SK-N-SH (cell line): ENCODE measurements at regions not wholly inside any gene's neighbourhood (a gene's known extent, or its start where the extent isn't known, plus 50 kb on each side); places are given as distances from the start of the nearest gene placed in this dataset.
"Not testable (repeated sequence)": the region's sequence is repeated elsewhere in the genome, so short reads cannot be mapped to it uniquely, and the experiment has no call there.

Experiments used
- CTCF ChIP-seq: fragments of 200-600 bp; sonication (generic); IDR thresholded peaks from 2 replicates; pipeline ENCODE4 v1.6.1; 2017; ENCODE audit warnings: antibody characterized with exemption, mild to moderate bottlenecking, moderate library complexity
- EZH2phosphoT487 ChIP-seq: fragments of 200-600 bp; sonication (generic); IDR thresholded peaks from 2 replicates; pipeline ENCODE4 v1.6.1; 2017; ENCODE audit warnings: low read depth, mixed run types, mild to moderate bottlenecking, antibody characterized with exemption, moderate library complexity, borderline replicate concordance
- FOXJ3 ChIP-seq: sonication (generic); formaldehyde crosslinking; IDR thresholded peaks from 2 replicates; pipeline ENCODE4 v1.5.1; 2020; ENCODE audit warnings: mild to moderate bottlenecking, missing genetic modification reagents
- JUND ChIP-seq: IDR thresholded peaks from 2 replicates; pipeline ENCODE4 v1.4.0; 2012
- MAX ChIP-seq: IDR thresholded peaks from 2 replicates; pipeline ENCODE4 v1.4.0; 2012; ENCODE audit warnings: low read depth
- NFIC ChIP-seq: IDR thresholded peaks from 2 replicates; pipeline ENCODE4 v1.4.0; 2012; ENCODE audit warnings: borderline replicate concordance
- RAD21 ChIP-seq: IDR thresholded peaks from 2 replicates; pipeline ENCODE4 v1.6.1; 2012; ENCODE audit warnings: mild to moderate bottlenecking, low read length
- SIN3A ChIP-seq: IDR thresholded peaks from 2 replicates; pipeline ENCODE4 v1.6.1; 2012; ENCODE audit warnings: low read depth, mild to moderate bottlenecking, low read length, moderate library complexity, borderline replicate concordance
- SMC3 ChIP-seq: IDR thresholded peaks from 2 replicates; pipeline ENCODE4 v1.6.1; 2012; ENCODE audit warnings: low read depth, low read length, improper control_type of control experiment
- TAF1 ChIP-seq: IDR thresholded peaks from 2 replicates; pipeline ENCODE4 v1.6.1; 2012; ENCODE audit warnings: low read depth, mild to moderate bottlenecking, low read length, moderate library complexity, borderline replicate concordance
- YY1 ChIP-seq: IDR thresholded peaks from 2 replicates; pipeline ENCODE4 v1.4.0; 2012; ENCODE audit warnings: low read depth, mild to moderate bottlenecking
- TF ChIP-seq, protein P1 (sequence below): fragments of 150-350 bp; IDR thresholded peaks from 2 replicates; pipeline ENCODE4 v1.6.1; 2016; ENCODE audit warnings: mild to moderate bottlenecking, low read depth, low read length
- TF ChIP-seq, protein P2 (sequence below): IDR thresholded peaks from 2 replicates; pipeline ENCODE4 v1.6.1; 2012; ENCODE audit warnings: mild to moderate bottlenecking, low read depth, low read length, moderate library complexity

- not testable (repeated sequence) for TF ChIP-seq TAF1; EZH2phosphoT487; CTCF; RAD21; JUND; SIN3A; FOXJ3 (CRISPR knock-in tag); YY1; MAX; NFIC; SMC3
- TF ChIP-seq, protein P1, sequence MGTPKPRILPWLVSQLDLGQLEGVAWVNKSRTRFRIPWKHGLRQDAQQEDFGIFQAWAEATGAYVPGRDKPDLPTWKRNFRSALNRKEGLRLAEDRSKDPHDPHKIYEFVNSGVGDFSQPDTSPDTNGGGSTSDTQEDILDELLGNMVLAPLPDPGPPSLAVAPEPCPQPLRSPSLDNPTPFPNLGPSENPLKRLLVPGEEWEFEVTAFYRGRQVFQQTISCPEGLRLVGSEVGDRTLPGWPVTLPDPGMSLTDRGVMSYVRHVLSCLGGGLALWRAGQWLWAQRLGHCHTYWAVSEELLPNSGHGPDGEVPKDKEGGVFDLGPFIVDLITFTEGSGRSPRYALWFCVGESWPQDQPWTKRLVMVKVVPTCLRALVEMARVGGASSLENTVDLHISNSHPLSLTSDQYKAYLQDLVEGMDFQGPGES: not testable (repeated sequence)
- TF ChIP-seq, protein P2, sequence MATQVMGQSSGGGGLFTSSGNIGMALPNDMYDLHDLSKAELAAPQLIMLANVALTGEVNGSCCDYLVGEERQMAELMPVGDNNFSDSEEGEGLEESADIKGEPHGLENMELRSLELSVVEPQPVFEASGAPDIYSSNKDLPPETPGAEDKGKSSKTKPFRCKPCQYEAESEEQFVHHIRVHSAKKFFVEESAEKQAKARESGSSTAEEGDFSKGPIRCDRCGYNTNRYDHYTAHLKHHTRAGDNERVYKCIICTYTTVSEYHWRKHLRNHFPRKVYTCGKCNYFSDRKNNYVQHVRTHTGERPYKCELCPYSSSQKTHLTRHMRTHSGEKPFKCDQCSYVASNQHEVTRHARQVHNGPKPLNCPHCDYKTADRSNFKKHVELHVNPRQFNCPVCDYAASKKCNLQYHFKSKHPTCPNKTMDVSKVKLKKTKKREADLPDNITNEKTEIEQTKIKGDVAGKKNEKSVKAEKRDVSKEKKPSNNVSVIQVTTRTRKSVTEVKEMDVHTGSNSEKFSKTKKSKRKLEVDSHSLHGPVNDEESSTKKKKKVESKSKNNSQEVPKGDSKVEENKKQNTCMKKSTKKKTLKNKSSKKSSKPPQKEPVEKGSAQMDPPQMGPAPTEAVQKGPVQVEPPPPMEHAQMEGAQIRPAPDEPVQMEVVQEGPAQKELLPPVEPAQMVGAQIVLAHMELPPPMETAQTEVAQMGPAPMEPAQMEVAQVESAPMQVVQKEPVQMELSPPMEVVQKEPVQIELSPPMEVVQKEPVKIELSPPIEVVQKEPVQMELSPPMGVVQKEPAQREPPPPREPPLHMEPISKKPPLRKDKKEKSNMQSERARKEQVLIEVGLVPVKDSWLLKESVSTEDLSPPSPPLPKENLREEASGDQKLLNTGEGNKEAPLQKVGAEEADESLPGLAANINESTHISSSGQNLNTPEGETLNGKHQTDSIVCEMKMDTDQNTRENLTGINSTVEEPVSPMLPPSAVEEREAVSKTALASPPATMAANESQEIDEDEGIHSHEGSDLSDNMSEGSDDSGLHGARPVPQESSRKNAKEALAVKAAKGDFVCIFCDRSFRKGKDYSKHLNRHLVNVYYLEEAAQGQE: not testable (repeated sequence)
These were observed 156.4 kb downstream of the SPDYE17 start for GRCh38 chr7:76875760-76876159.
